ENCODE measurements at regions not wholly inside any gene's neighbourhood (a gene's known extent, or its start where the extent isn't known, plus 50 kb on each side); places are given as distances from the start of the nearest gene placed in this dataset.
A peak's percentile ranks its signal among the peaks of the same experiment; 100 is the strongest.

GRCh38 chr1:200247518-200247917 is 162.3 kb downstream of the ZNF281 start:
- POLR2A ChIA-PET, result no interaction called here
- no peak for TF ChIP-seq FOXA1 (IDR thresholded peaks at IDR 0.05)
- TF ChIP-seq CTBP1 (IDR thresholded peaks at IDR 0.05; ENCODE audit: borderline replicate concordance), result peak; percentile 99
- TF ChIP-seq PKNOX1 (IDR thresholded peaks at IDR 0.05), result peak; percentile 98
- TF ChIP-seq NFRKB (IDR thresholded peaks at IDR 0.05), result no peak
- peak; percentile 69 for DNase-seq (ENCODE audit: extremely low spot score)
- CTCF ChIA-PET, result interaction anchor here (1.5 kb wide), 1 partner anchor 29 kb away, joined by 3 read pairs; no protein-coding TSS in a partner anchor

GRCh38 chr1:200245473-200245872 is 164.4 kb downstream of the ZNF281 start:
- DNase-seq (ENCODE audit: extremely low spot score), result no peak
- TF ChIP-seq ARNT (IDR thresholded peaks at IDR 0.05) (no peak), ELF4 (IDR thresholded peaks at IDR 0.05) (no peak), PKNOX1 (IDR thresholded peaks at IDR 0.05) (no peak), FOXK2 (IDR thresholded peaks at IDR 0.05) (no peak), FOXM1 (IDR thresholded peaks at IDR 0.05; ENCODE audit: borderline replicate concordance) (no peak), HDGF (IDR thresholded peaks at IDR 0.05; ENCODE audit: borderline replicate concordance) (no peak), BHLHE40 (IDR thresholded peaks at IDR 0.05; ENCODE audit: borderline replicate concordance) (no peak), FOXA1 (IDR thresholded peaks at IDR 0.05) (no peak), CTBP1 (IDR thresholded peaks at IDR 0.05; ENCODE audit: borderline replicate concordance) (no peak), LEF1 (IDR thresholded peaks at IDR 0.05; ENCODE audit: borderline replicate concordance) (no peak), SUZ12 (IDR thresholded peaks at IDR 0.05) (no peak), ZNF384 (IDR thresholded peaks at IDR 0.05) (no peak), L3MBTL2 (conservative IDR thresholded peaks at IDR 0.05) (no peak), SP1 (IDR thresholded peaks at IDR 0.05) (no peak), TARDBP (IDR thresholded peaks at IDR 0.05) (no peak), NFRKB (IDR thresholded peaks at IDR 0.05) (no peak)
- CTCF ChIA-PET, result no interaction called here
- POLR2A ChIA-PET, result no interaction called here

- ChIA-PET CTCF (no interaction called here), POLR2A (no interaction called here)
These were observed 166.8 kb downstream of the ZNF281 start for GRCh38 chr1:200243042-200243437.

GRCh38 chr1:200242110-200243041 is 167.5 kb downstream of the ZNF281 start:
- peak; percentile 39 for DNase-seq (ENCODE audit: extremely low spot score)
- CTCF ChIA-PET, result interaction anchor here (1.0 to 2.3 kb wide), 2 partner anchors 16 to 18 kb away, joined by 3 to 9 read pairs; no protein-coding TSS in a partner anchor
- TF ChIP-seq CTBP1 (IDR thresholded peaks at IDR 0.05; ENCODE audit: borderline replicate concordance), result peak; percentile 59
- TF ChIP-seq ZNF384 (IDR thresholded peaks at IDR 0.05), result no peak
- TF ChIP-seq FOXA1 (IDR thresholded peaks at IDR 0.05), result no peak
- no peak for TF ChIP-seq LEF1 (IDR thresholded peaks at IDR 0.05; ENCODE audit: borderline replicate concordance)
- no peak for TF ChIP-seq ARNT (IDR thresholded peaks at IDR 0.05)
- TF ChIP-seq PKNOX1 (IDR thresholded peaks at IDR 0.05), result peak; percentile 91
- TF ChIP-seq FOXK2 (IDR thresholded peaks at IDR 0.05), result no peak
- POLR2A ChIA-PET, result no interaction called here

More at GRCh38 chr1:200243042-200243437, 166.8 kb downstream of the ZNF281 start:
- DNase-seq (ENCODE audit: extremely low spot score), result no peak
- TF ChIP-seq HDGF (IDR thresholded peaks at IDR 0.05; ENCODE audit: borderline replicate concordance) (no peak), TARDBP (IDR thresholded peaks at IDR 0.05) (no peak), L3MBTL2 (conservative IDR thresholded peaks at IDR 0.05) (peak; percentile 95), FOXK2 (IDR thresholded peaks at IDR 0.05) (no peak)

GRCh38 chr1:200240656-200241055 is 169.2 kb downstream of the ZNF281 start:
- no peak for DNase-seq (ENCODE audit: extremely low spot score)
- TF ChIP-seq TARDBP (IDR thresholded peaks at IDR 0.05), result no peak
- no peak for TF ChIP-seq FOXM1 (IDR thresholded peaks at IDR 0.05; ENCODE audit: borderline replicate concordance)
- TF ChIP-seq FOXK2 (IDR thresholded peaks at IDR 0.05), result no peak
- TF ChIP-seq PKNOX1 (IDR thresholded peaks at IDR 0.05), result no peak
- TF ChIP-seq LEF1 (IDR thresholded peaks at IDR 0.05; ENCODE audit: borderline replicate concordance), result no peak
- TF ChIP-seq CTBP1 (IDR thresholded peaks at IDR 0.05; ENCODE audit: borderline replicate concordance), result no peak
- no peak for TF ChIP-seq BHLHE40 (IDR thresholded peaks at IDR 0.05; ENCODE audit: borderline replicate concordance)
- TF ChIP-seq SP1 (IDR thresholded peaks at IDR 0.05), result no peak
- TF ChIP-seq L3MBTL2 (conservative IDR thresholded peaks at IDR 0.05), result no peak
- TF ChIP-seq NFRKB (IDR thresholded peaks at IDR 0.05), result no peak
- TF ChIP-seq ZNF384 (IDR thresholded peaks at IDR 0.05), result no peak
- no peak for TF ChIP-seq ELF4 (IDR thresholded peaks at IDR 0.05)
- ChIA-PET CTCF (interaction anchor here (1.2 to 2.3 kb wide), 2 partner anchors 18 to 38 kb away, joined by 3 to 9 read pairs; no protein-coding TSS in a partner anchor), POLR2A (no interaction called here)

GRCh38 chr1:200238311-200238710 is 171.5 kb downstream of the ZNF281 start:
- CTCF ChIA-PET, result no interaction called here
- no peak for DNase-seq (ENCODE audit: extremely low spot score)
- POLR2A ChIA-PET, result no interaction called here
- TF ChIP-seq TARDBP (IDR thresholded peaks at IDR 0.05) (no peak), HDGF (IDR thresholded peaks at IDR 0.05; ENCODE audit: borderline replicate concordance) (no peak), SP1 (IDR thresholded peaks at IDR 0.05) (no peak), ZNF384 (IDR thresholded peaks at IDR 0.05) (no peak), FOXA1 (IDR thresholded peaks at IDR 0.05) (no peak), ARNT (IDR thresholded peaks at IDR 0.05) (no peak), SUZ12 (IDR thresholded peaks at IDR 0.05) (no peak), LEF1 (IDR thresholded peaks at IDR 0.05; ENCODE audit: borderline replicate concordance) (no peak), FOXM1 (IDR thresholded peaks at IDR 0.05; ENCODE audit: borderline replicate concordance) (no peak), BHLHE40 (IDR thresholded peaks at IDR 0.05; ENCODE audit: borderline replicate concordance) (no peak), ELF4 (IDR thresholded peaks at IDR 0.05) (no peak), NFRKB (IDR thresholded peaks at IDR 0.05) (no peak), FOXK2 (IDR thresholded peaks at IDR 0.05) (no peak), L3MBTL2 (conservative IDR thresholded peaks at IDR 0.05) (no peak), PKNOX1 (IDR thresholded peaks at IDR 0.05) (no peak), CTBP1 (IDR thresholded peaks at IDR 0.05; ENCODE audit: borderline replicate concordance) (no peak)

Data from HEK293T (cell line).